Hematopoietic multipotent progenitor cell treated with erythropoietin and hydrocortisone succinate and interleukin-3 and kit ligand, for 15 days (in vitro differentiated cells): ENCODE measurements at regions not wholly inside any gene's neighbourhood (a gene's known extent, or its start where the extent isn't known, plus 50 kb on each side); places are given as distances from the start of the nearest gene placed in this dataset.

ENCODE experiments used
- DNase-seq: peaks from one replicate; pipeline ENCODE4 v3.0.0-alpha.2; 2015; ENCODE audit warnings: low spot score

DNA sequence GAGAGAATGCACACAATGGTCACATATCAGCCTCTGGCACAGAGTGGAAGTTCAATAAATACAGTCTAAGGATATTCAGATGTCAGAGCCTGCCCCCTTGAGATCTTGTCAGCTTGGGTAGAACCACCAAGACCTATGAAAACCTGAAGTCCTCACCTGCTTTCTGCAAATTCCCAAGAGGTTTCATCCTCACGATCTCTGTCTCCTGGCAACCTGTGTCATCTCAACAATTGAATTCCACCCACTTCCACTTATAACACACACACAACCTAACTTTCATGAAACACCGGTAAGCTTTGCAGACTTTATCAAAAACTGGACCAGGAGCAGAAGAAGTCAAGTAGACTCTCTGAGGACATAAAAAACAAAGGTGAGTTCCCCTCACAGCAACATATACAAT lies 151.6 kb upstream of the SLC30A5 start:
- no peak for DNase-seq

DNA sequence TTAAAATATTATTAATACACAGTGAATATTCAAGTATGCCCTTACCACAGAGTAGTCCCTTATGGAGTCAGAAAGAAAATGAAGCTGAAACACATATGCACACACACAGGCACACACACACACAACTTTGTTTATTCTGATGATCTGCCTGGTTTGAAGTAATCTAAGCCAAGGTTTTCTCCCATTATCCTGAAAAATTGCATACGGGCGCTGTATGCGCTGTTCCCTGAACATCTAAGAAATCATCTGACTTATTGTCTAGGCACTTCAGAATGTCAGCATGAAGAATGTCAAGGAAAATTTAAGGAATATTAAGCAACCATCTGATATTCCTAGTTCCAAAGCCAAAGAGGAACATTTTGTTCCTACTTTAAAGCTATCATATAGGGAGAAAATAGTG lies 147.1 kb upstream of the SLC30A5 start:
- no peak for DNase-seq

DNA sequence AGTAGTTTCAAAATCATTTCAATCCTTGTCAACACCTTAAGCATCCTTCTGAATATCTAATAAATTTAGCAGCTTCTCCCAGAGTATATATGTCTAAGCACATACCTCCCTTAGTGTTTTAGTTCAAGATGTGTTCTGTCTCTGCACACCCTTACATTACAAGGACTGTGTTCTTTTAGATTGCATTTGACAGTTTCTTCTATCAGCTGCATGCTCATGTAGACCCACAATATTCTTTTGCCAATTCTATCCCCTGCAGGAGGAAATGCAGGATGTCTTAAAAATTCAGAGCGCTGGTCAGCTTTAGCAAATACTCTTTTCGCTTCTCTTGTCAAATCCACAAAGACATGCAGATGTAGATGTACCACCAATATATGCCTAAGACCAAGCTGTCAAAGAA lies 145.8 kb upstream of the SLC30A5 start:
- DNase-seq: no peak

DNA sequence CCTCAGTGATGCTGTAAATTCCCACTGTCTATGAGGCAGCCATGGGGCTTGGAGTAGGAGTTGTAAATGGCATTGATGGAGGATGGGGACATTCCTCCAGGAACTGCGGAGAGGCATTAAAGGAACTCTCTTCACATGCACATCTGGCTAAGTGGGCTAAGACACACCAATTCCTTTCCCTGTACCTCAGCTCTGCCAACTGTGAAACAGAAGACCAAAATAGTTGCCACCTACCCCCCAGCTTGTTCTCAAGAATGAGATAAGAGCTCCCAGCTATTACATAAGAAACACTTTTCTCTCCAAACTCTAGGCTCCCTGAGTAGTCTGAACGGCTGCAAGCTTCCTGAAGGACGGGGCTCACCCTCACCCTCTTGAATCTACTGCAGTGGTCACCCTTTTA lies 144.6 kb upstream of the SLC30A5 start:
- DNase-seq: no peak

DNA sequence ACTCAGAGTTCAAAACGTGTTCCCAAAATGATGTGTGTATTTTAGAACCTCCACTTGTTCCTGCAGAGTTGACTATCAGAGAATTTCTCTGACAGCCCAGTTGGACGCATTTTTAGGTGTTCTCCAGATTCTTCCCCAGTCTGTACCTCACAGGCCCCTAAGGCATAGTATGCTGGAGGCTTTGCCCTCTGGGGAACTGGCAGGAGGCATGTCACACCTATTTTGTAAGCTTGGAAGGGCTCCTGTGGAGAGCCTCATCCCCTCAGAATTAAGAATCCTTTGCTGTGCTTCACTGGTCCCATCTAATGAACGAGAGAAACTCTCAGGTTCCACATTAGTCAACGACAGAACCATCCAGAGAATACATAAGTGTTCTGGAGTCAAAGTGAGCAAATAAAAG lies 144.1 kb upstream of the SLC30A5 start:
- no peak for DNase-seq

DNA sequence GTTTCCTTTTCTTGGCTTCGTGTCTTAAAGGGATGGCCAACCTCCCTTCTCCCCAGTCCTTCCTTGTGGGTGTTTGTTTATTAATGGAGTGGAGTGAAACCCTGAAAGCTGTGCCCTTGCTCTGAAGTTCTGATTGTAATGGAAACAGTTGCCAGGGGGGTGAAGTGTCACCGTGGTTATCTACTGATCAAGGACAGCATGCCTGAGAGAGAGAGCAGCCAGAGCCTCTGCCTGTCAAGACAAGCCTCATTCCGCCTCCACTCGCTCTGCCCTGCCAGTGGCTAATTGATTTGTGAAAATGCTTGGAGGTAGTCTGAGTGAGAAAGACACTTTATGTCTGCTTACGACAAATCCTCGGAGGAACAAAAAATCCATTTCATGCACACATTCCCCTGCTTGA lies 143.7 kb upstream of the SLC30A5 start:
- DNase-seq: no peak

DNA sequence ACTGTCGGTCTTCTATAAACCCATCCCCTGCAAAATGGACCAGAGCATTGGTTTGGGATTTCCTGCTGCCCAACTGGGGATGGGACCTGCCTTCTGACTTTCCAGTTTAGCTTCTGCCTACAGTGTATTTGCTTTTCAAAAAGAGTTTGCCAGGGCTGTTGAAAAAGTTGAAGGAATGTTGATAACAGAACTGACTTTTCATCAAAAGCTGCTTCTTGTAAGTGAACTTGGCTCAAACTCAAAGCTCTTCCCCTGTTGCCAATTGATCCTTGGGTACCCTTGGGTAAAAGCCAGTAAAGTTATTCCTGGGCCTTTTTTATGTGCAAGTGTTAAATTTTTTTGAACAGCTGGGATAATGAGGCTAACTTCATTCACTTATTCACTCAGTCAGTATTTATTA lies 142.9 kb upstream of the SLC30A5 start:
- DNase-seq: no peak

DNA sequence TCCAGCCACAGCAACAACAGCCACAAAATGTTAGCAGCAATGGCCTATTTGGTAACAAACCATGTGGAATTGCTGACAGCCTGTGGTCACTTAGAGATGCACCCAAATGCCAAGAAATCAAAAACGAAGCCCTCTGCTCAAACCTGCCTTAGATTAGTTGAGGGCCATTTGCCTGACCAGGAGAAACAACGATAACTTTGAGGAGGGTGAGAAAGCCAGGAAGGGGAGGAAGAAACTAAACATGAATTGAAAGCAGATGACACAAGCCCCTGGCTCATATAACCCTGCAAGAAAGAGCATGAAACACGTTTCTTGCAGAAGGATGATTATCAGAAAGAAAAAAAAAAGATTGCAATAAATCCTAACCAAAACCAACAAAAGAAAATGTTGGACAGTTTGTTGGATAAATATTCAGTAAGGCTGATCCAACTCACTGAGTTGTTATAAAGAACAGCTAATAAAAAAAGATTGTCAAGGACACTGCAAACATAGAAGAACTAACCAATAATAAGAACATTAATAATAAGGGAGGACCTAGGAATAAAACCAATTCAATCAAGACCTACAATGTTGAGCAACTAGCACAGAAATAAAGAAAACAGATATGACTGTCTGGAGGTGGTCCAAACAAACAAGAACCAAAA lies 140.5 kb upstream of the SLC30A5 start:
- no peak for DNase-seq

DNA sequence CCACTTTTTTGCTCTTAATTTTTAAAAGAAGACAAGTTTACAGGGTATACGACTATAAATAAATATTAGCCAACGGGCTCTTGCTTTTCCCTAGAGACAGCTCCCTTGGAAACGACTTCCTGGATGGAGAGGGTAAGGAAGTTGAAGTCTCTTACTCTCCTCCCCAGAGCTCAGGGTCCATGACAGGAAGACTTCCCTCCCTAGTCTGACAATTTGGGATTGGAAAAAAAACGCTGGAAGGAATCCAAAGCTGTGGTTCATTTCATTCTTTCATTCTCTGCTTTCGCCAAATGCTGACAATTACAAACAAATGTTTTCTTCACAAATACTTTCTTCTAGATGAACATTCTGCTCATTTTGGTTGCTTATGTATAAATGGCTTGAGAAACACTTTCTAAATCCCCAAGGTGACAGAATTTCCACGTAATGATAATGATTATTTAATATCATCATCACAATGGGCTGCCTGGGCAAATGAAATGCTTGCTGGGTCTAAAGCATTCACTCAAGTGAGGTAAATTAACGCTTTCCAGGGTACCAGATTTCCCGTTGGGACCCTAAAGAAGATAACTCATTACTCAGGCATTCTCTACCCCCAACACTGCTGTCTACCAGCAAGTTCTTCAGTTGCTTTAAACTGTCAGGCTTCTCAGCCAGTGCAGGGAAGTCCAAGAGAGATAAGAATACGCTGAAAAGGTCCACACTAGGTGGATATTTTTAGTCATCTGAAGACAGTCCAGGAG lies 139.8 kb upstream of the SLC30A5 start:
- no peak for DNase-seq

DNA sequence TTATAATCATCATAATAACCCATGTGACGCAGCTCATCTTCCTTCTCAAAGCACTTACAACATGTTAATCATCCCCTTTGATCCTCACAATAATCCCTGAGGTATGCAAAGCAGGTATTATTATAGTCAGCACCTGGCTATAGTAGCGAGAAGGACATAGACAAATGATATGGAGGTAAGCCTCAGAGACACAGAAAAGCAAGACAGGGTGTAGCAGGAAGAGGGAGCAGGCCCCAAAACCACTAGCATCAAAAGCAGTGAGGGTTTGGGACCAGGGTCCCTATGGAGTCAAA lies 139.2 kb upstream of the SLC30A5 start:
- DNase-seq: no peak

DNA sequence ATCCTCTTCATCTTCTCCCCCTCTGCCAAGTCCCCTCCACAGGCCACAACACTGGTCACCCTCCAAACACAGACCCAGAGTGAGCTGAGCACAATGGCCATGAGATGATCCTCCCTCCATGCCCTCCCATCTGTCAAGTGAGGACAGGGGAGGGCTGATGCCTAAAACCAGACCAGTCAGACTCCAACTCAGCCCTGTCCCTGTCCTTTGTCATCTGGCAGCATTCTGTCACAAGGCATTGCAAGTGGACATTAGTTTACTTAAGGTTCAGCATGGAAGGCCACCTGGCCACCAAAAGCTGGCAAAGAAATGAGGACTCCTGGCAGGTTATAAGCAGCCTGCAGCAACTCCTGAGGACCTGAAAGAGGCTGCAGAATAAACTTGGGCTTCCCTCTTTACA lies 136.2 kb upstream of the SLC30A5 start:
- no peak for DNase-seq

DNA sequence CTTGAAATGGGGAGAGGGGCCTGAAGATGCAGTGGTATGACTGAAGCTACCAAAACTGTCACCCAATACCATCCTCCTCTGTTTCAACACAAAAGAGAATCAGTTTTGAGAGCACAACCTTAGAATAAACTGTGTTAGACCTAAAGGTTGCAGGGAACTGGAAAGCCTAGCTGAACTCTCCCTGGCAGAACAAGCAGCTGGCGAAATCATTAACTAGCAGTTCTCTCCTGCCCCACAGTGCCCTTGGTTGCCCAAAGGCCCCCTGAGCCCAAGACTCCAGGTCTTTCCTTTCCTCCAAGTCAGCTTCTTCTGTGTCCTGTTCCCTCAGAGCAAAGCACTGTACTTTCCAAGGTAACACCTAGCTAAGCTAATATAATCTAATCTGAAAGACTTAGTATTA lies 135.4 kb upstream of the SLC30A5 start:
- no peak for DNase-seq

DNA sequence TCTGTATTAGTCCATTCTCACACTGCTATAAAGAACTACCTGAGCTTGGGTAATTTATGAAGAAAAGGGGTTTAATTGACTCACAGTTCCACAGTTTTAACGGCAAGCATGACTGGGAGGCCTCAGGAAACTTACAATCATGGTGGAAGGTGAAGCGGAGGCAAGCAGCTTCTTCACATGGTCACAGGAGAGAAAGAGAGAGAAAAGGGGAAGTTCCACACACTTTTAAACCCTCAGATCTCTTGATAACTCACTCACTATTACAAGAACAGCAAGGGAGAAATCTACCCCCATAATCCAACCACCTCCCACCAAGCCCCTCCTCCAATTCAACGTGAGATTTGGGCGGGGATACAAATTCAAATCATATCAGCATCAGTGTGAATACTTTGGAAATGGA lies 133.4 kb upstream of the SLC30A5 start:
- DNase-seq: no peak

DNA sequence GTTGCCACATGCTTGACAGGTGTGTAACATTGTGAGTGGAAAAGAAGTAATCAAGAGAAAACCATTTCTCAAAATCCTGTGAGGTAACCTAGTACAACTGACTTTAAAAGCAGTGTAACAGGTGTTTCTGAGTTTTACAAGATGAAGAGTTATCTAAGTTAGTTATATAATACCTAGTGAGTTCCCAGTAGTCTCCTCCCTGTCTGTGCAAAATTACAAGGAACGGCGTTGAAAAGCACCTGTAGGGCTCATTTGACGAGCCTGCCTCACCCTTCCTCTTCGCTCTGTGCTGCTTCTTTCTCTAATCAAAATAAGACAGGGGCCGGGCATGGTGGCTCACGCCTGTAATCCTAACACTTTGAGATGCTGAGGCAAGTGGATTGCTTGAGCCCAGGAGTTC lies 132.9 kb upstream of the SLC30A5 start:
- DNase-seq: no peak

DNA sequence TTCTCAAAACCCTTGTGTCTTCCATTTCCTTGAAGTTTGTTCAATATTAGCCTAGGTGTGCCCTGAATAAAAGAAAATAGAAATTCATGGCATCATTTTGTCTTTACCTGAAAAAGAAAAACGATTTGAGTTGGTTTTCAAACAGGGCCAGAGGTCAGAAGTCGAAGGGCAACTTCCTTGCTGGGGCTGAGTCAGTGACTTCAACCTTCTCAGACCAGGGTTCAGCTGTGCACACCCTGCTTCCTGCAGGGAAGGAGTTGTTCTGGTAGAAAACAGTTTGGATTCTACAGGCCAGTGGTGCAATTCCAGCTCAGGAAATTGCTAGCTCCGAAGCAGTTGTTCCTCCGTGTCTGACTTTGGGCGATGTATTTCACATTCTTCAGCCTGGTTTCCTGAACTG lies 132.1 kb upstream of the SLC30A5 start:
- no peak for DNase-seq

DNA sequence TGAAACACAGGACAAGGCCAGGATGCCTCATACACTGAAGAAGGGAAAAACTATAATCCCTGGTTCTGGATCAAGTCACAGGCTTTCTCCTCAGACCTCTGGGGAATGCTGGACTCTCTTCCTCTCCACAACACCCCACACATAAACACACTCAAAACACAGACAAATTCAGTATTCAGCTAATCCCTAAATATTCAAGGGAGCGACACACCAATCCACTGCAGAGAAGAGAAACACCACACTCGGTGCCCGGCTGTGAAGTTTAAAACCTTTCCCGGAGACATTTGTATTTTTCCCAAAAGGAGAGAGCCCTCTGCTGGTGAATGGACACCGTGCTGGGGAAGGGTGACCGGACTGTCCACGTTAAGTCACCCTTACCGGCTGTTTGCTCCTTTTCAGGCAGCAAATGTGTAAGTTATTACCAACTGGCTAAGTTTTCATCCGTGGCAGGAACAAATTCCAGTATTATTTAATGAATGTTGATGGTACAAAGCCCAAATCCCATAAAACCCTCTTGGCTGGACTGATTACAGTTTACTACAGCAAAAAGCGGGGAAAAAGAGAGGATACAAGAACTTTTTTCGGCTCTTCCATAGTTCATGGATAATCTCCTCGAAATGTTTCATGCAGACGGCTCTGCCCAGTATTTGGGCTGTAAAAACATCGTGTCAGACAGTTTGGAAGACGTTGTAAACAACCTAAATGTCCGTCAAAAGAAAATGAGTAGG lies 130.9 kb upstream of the SLC30A5 start:
- peak; percentile 36 for DNase-seq

DNA sequence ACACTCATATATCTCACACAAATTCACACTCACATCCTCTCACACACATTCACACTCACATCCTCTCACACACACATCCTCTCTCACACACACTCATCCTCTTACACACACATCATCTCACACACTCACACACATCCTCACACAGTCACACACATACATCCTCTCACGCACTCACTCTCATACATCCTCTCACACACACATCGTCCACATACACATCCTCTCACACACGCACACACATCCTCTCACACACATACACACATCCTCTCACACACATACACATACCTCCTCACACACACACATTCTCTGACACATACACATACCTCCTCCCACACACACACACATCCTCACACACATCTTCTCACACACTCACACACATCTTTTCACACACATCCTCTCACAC lies 129.1 kb upstream of the SLC30A5 start:
- no peak for DNase-seq

DNA sequence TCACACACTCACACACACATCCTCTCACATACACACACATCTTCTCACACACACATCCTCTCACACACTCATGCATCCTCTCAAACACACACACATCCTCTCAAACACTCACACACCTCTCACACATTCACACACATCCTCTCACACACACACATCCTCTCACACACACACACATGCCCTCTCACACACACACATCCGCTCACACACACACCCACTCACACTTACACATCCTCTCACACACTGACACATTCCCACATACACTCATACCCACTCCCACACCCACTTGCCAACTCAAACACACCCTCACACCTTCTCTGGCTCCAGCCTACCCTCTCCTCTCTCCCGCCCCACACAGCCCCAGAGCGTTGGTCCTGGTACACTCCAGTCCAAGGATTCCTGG lies 127.9 kb upstream of the SLC30A5 start:
- DNase-seq: no peak

DNA sequence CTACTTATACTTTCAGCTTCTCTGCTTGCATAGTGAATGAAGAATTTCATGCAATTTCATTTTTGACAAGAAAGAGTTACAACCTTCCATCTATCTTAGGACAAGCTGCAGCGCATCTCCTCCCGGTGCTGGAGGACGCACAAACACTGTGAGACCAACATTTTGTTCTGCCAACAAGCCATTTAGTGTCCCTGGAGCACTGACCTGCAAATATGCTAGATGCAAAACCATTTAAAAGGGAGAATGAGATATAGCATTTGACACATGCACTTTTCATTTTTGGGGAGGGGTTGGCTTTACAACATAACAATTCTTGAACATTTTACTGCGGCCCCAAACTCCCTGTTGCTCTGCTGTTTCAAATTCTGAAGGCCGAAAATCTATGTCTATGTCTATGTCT lies 127.2 kb upstream of the SLC30A5 start:
- no peak for DNase-seq

DNA sequence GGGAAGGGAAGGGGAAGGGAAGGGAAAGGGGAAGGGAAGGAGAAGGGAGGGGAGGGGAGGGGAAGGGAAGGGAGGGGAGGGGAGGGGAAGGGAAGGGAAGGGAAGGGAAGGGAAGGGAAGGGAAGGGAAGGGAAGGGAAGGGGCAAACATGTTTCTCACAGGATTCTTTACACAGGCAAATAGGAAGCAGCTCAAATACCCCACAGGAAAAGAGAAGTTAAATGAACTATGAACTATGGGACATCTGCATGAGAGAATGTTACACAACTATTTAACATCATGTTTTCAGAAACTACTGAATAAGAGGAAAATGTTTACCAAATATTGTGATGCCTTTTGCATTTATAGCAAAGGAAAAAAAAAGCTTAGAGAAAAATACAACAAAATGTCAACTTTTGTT lies 125.4 kb upstream of the SLC30A5 start:
- DNase-seq: no peak

DNA sequence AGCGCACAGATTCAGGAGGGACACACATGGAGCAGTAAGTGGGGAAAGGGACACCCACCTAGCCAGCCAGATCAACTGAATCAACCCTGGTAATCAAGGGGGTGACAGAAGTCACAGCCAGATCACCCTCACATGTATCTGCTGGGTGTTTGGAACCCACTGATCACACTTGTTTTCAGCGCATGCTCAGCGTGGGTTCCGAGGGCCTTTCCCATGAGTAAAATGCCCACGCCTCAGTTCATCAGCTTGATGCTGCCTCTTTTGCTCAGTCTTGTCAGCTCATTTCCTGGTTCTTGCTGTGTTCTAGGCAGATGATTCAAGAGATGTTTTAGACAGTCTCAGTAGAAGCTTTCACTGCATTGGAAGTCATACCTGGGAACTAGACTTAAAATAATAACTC lies 123.2 kb upstream of the SLC30A5 start:
- no peak for DNase-seq

DNA sequence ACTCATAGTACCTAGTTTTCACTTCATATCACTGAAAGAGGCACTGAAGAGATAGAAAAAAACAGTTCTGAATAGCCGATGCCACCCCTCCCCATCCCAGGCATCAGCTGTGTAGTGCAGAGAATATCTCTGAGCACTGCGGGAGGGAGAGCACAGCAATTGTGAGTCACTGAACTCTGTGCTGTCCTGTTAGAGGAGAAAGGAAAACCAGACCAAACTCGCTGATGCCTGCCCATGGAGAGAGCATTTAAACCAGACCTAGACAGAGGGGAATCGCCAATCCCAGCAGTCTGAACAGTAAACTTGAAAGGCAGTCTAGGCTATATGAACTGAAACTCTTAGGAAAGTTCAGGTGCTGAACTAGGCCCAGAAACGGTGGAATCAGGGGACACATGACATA lies 120.1 kb upstream of the SLC30A5 start:
- DNase-seq: no peak

DNA sequence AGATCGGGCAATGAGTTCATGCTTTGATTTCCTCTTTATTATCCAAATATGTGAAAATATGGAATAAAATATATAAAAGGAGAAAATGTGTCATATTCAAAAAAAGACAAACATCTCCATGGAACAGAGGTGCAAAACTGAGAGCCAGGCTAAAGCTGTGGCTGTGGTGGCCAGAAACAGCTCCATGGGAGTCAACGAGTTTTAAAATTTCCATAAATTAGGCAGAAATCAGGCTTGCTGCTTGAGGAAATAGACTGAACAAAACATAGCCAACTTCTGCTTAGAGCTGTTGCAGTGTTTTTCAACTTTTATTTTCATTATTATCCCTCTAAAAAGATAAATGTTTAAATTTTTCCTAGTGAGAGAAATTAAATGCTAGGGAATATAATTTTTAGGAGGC lies 110.8 kb upstream of the SLC30A5 start:
- DNase-seq: no peak

DNA sequence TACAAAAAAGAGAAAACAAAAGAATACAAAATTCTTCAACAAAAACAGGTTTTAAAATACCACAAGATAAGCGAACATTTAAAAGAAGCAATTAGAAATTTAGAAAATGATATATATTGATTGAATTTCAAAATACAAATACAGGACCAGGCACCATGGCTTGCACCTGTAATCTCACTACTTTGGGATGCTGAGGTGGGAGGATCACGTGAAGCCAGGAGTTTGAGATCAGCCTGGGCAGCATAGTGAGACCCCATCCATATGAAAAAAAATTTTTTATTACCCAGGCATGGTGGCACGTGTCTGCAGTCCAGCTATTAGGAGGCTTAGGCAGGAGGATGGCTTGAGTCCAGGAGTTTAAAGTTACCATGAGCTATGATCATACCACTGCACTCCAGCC lies 109.9 kb upstream of the SLC30A5 start:
- DNase-seq: no peak
